GM10248 (cell line): ENCODE measurements at regions not wholly inside any gene's neighbourhood (a gene's known extent, or its start where the extent isn't known, plus 50 kb on each side); places are given as distances from the start of the nearest gene placed in this dataset.

Experiments
- CTCF ChIA-PET: fragments of 300-600 bp; sonication (Branson Sonifier 250); formaldehyde crosslinking; extraction: SDS; loops from one replicate; lab custom pipeline; 2021; ENCODE audit warnings: antibody characterized with exemption; lab: Yijun Ruan, JAX
- POLR2A ChIA-PET: fragments of 350-650 bp; sonication (Branson Sonifier 250); formaldehyde crosslinking; extraction: SDS; loops from one replicate; lab custom pipeline; 2020; ENCODE audit warnings: antibody characterized with exemption; lab: Yijun Ruan, JAX
- DNase-seq: peaks from one replicate; pipeline ENCODE4 v3.0.0; 2012; ENCODE audit errors: extremely low spot score
- CTCF ChIP-seq: IDR thresholded peaks from 2 replicates; pipeline ENCODE4 v1.5.1; 2012; ENCODE audit warnings: mild to moderate bottlenecking, low read depth; ENCODE audit errors: extremely low read depth, missing control alignments, control extremely low read depth

- CTCF ChIA-PET, result no interaction called here
- DNase-seq, result no peak
- POLR2A ChIA-PET, result no interaction called here
- no peak for TF ChIP-seq CTCF
These were observed 95.6 kb upstream of the CTDP1 start for GRCh38 chr18:79583984-79584401.

GRCh38 chr18:79584491-79585394, 94.9 kb upstream of the CTDP1 start:
- POLR2A ChIA-PET, result no interaction called here
- DNase-seq, result no peak
- TF ChIP-seq CTCF, result no peak
- CTCF ChIA-PET, result no interaction called here

GRCh38 chr18:79585395-79586370, 93.9 kb upstream of the CTDP1 start:
- ChIA-PET CTCF (no interaction called here), POLR2A (no interaction called here)
- TF ChIP-seq CTCF, result no peak
- DNase-seq, result no peak

GRCh38 chr18:79586436-79587225, 93.0 kb upstream of the CTDP1 start:
- CTCF ChIA-PET, result no interaction called here
- POLR2A ChIA-PET, result no interaction called here
- DNase-seq, result no peak

GRCh38 chr18:79587226-79587741, 92.3 kb upstream of the CTDP1 start:
- no peak for TF ChIP-seq CTCF
- ChIA-PET POLR2A (no interaction called here), CTCF (no interaction called here)
- DNase-seq, result no peak

More at GRCh38 chr18:79586436-79587225, 93.0 kb upstream of the CTDP1 start:
- no peak for TF ChIP-seq CTCF
